H1 (cell line): ENCODE measurements at regions not wholly inside any gene's neighbourhood (a gene's known extent, or its start where the extent isn't known, plus 50 kb on each side); places are given as distances from the start of the nearest gene placed in this dataset.

Source experiments
- CTCF ChIA-PET: fragments of 300-600 bp; sonication (Branson Sonifier 250); formaldehyde crosslinking; loops from one replicate; lab custom pipeline; 2021; ENCODE audit not compliant: partially characterized antibody; lab: Charles Lee
- POLR2A ChIA-PET: fragments of 300-600 bp; sonication (Branson Sonifier 250); formaldehyde crosslinking; loops from one replicate; lab custom pipeline; 2021; ENCODE audit warnings: inconsistent platforms; ENCODE audit not compliant: partially characterized antibody; lab: Charles Lee
- DNase-seq, 2 experiments: peaks; one replicate each; pipeline versions ENCODE4 v3.0.0 to v3.0.0-alpha.2; 2010 to 2022; ENCODE audit warnings: low spot score in 2 of 2, low read depth in 1 of 2, mixed read lengths in 1 of 2
- FAIRE-seq: peaks from 2 replicates; lab custom pipeline; 2011; peaks lifted over from hg19 to GRCh38; lab: Jason Lieb, UNC
- H2AFZ ChIP-seq: 2 replicates; pipeline ENCODE4 v1.8.1; 2012; ENCODE audit warnings: low read length, inconsistent platforms
- H2AK5ac ChIP-seq: 2 replicates; pipeline ENCODE4 v1.6.1; 2013; ENCODE audit warnings: low read depth, low read length
- H2BK120ac ChIP-seq: replicated peaks from 2 replicates; pipeline ENCODE3; 2013; ENCODE audit warnings: low read depth, low read length, inconsistent platforms
- H2BK12ac ChIP-seq: 2 replicates; pipeline ENCODE4 v1.6.1; 2013; ENCODE audit warnings: low read depth, low read length
- H2BK15ac ChIP-seq: 2 replicates; pipeline ENCODE4 v1.6.1; 2013; ENCODE audit warnings: low read length
- H2BK20ac ChIP-seq: 2 replicates; pipeline ENCODE4 v1.6.1; 2013; ENCODE audit warnings: low read length
- H2BK5ac ChIP-seq: 2 replicates; pipeline ENCODE4 v1.6.1; 2013; ENCODE audit warnings: low read depth, low read length
- H3K14ac ChIP-seq: 2 replicates; pipeline ENCODE4 v1.6.1; 2013; ENCODE audit warnings: inconsistent platforms; ENCODE audit not compliant: insufficient read length
- H3K18ac ChIP-seq: 2 replicates; pipeline ENCODE4 v1.6.1; 2013; ENCODE audit warnings: low read length; ENCODE audit errors: extremely low read depth
- H3K23ac ChIP-seq: 2 replicates; pipeline ENCODE4 v1.6.1; 2013; ENCODE audit warnings: inconsistent platforms; ENCODE audit not compliant: insufficient read length
- H3K23me2 ChIP-seq: 2 replicates; pipeline ENCODE4 v1.6.1; 2013; ENCODE audit warnings: low read depth, low read length
- H3K27ac ChIP-seq: 2 replicates; pipeline ENCODE4 v1.6.1; 2011; ENCODE audit warnings: low read depth, low read length, inconsistent platforms
- H3K27me3 ChIP-seq, 4 experiments: replicated peaks in 1 of 4; 1 replicate in 1 of 4; 2 replicates in 3 of 4; pipeline versions ENCODE4 v1.6.1 to v1.8.1; 2011 to 2013; ENCODE audit warnings: low read length in 3 of 4, mild to moderate bottlenecking in 3 of 4, inconsistent platforms in 2 of 4, mixed read lengths in 2 of 4, moderate library complexity in 1 of 4; ENCODE audit not compliant: control insufficient read depth in 3 of 4, insufficient read depth in 3 of 4; ENCODE audit errors: extremely low read depth in 1 of 4
- H3K36me3 ChIP-seq, 4 experiments: 2 replicates each; pipeline versions ENCODE4 v1.6.1 to v1.8.1; 2011 to 2013; ENCODE audit warnings: mild to moderate bottlenecking in 4 of 4, low read length in 3 of 4, moderate library complexity in 2 of 4, control low read depth in 1 of 4, inconsistent platforms in 1 of 4; ENCODE audit not compliant: insufficient read depth in 4 of 4, control insufficient read depth in 2 of 4
- H3K4ac ChIP-seq: replicated peaks from 2 replicates; pipeline ENCODE3; 2013; ENCODE audit warnings: low read length, low read depth, mixed read lengths, inconsistent platforms; ENCODE audit not compliant: insufficient read length
- H3K4me1 ChIP-seq, 4 experiments: replicated peaks in 1 of 4; 1 replicate in 1 of 4; 2 replicates in 3 of 4; pipeline versions ENCODE4 v1.6.1 to v1.8.1; 2011 to 2013; ENCODE audit warnings: low read length in 3 of 4, inconsistent platforms in 2 of 4, mixed read lengths in 1 of 4; ENCODE audit not compliant: insufficient read depth in 4 of 4, control insufficient read depth in 3 of 4
- H3K4me2 ChIP-seq, 2 experiments: 2 replicates each; pipeline versions ENCODE4 v1.6.1 to v1.8.1; 2011 to 2013; ENCODE audit warnings: low read depth in 2 of 2, low read length in 2 of 2, control low read depth in 1 of 2, inconsistent platforms in 1 of 2, mild to moderate bottlenecking in 1 of 2; ENCODE audit not compliant: insufficient read depth in 1 of 2
- H3K4me3 ChIP-seq, 4 experiments: fragments of 200-600, 300-600 bp in 1 of 4; sonication (generic), shearing (Covaris generic), sonication (Bioruptor Twin) in 1 of 4; 2 replicates each; pipeline versions ENCODE4 v1.5.1 to v1.8.1; 2011 to 2016; ENCODE audit warnings: low read length in 4 of 4, low read depth in 3 of 4, control low read depth in 2 of 4, inconsistent platforms in 2 of 4, mild to moderate bottlenecking in 2 of 4, mixed read lengths in 1 of 4, moderate library complexity in 1 of 4; ENCODE audit not compliant: insufficient read depth in 2 of 4; ENCODE audit errors: extremely low read depth in 1 of 4
- H3K56ac ChIP-seq: replicated peaks from 2 replicates; pipeline ENCODE3; 2013; ENCODE audit warnings: low read depth, mild to moderate bottlenecking, mixed read lengths, low read length, inconsistent platforms; ENCODE audit not compliant: insufficient read length
- H3K79me1 ChIP-seq: 2 replicates; pipeline ENCODE4 v1.6.1; 2013; ENCODE audit warnings: low read depth, low read length, control low read depth
- H3K79me2 ChIP-seq, 2 experiments: 2 replicates each; pipeline versions ENCODE4 v1.6.1 to v1.8.1; 2012 to 2013; ENCODE audit warnings: low read length in 2 of 2, mild to moderate bottlenecking in 2 of 2, inconsistent platforms in 1 of 2; ENCODE audit not compliant: insufficient read depth in 2 of 2, control insufficient read depth in 1 of 2
- H3K9ac ChIP-seq, 4 experiments: replicated peaks in 1 of 4; 1 replicate in 1 of 4; 2 replicates in 3 of 4; pipeline versions ENCODE4 v1.6.1 to v1.8.1; 2011 to 2013; ENCODE audit warnings: low read depth in 3 of 4, low read length in 3 of 4, control low read depth in 2 of 4, mild to moderate bottlenecking in 2 of 4, moderate library complexity in 2 of 4, inconsistent platforms in 1 of 4; ENCODE audit errors: extremely low read depth in 1 of 4
- H3K9me3 ChIP-seq, 2 experiments: 2 replicates each; pipeline versions ENCODE4 v1.6.1 to v1.8.1; 2012 to 2013; ENCODE audit warnings: mild to moderate bottlenecking in 2 of 2, moderate library complexity in 2 of 2, control low read depth in 1 of 2, inconsistent platforms in 1 of 2, low read depth in 1 of 2, low read length in 1 of 2, mixed read lengths in 1 of 2; ENCODE audit not compliant: insufficient read depth in 2 of 2
- H4K20me1 ChIP-seq, 2 experiments: replicated peaks in 1 of 2; 2 replicates each; pipeline versions ENCODE3 to v1.8.1; 2011 to 2013; ENCODE audit warnings: inconsistent platforms in 2 of 2, low read length in 2 of 2, mild to moderate bottlenecking in 1 of 2; ENCODE audit not compliant: insufficient read depth in 2 of 2, control insufficient read depth in 1 of 2
- H4K5ac ChIP-seq: 2 replicates; pipeline ENCODE4 v1.6.1; 2013; ENCODE audit warnings: low read length, low read depth, mixed read lengths, inconsistent platforms; ENCODE audit not compliant: insufficient read length
- H4K8ac ChIP-seq: 2 replicates; pipeline ENCODE4 v1.8.0; 2013; ENCODE audit warnings: mild to moderate bottlenecking, moderate library complexity, low read length, inconsistent platforms; ENCODE audit not compliant: insufficient read depth; ENCODE audit errors: extremely low read depth
- H4K91ac ChIP-seq: replicated peaks from 2 replicates; pipeline ENCODE3; 2013; ENCODE audit warnings: low read length, mixed read lengths, inconsistent platforms; ENCODE audit not compliant: insufficient read length
- BRCA1 ChIP-seq: IDR thresholded peaks from 2 replicates; pipeline ENCODE4 v1.6.1; 2012; ENCODE audit warnings: low read depth, low read length, improper control_type of control experiment
- CBX8 ChIP-seq: fragments of 300-800, 300-1000 bp; sonication (generic); IDR thresholded peaks from 2 replicates; pipeline ENCODE4 v1.7.1; 2016; ENCODE audit warnings: low read depth, low read length, borderline replicate concordance
- CHD2 ChIP-seq: IDR thresholded peaks from 2 replicates; pipeline ENCODE4 v1.6.1; 2012; ENCODE audit warnings: low read length, improper control_type of control experiment
- GABPA ChIP-seq: IDR thresholded peaks from 2 replicates; pipeline ENCODE4 v1.6.1; 2011; ENCODE audit warnings: mild to moderate bottlenecking, low read length, moderate library complexity, borderline replicate concordance; ENCODE audit not compliant: insufficient read depth
- HDAC2 ChIP-seq, 2 experiments: fragments of 300-600 bp in 1 of 2; sonication (generic) in 1 of 2; IDR thresholded peaks; 2 replicates each; pipeline ENCODE4 v1.6.1; 2011 to 2012; ENCODE audit warnings: low read depth in 2 of 2, low read length in 2 of 2, mild to moderate bottlenecking in 2 of 2, moderate library complexity in 2 of 2, borderline replicate concordance in 1 of 2, inconsistent platforms in 1 of 2
- KDM4A ChIP-seq: IDR thresholded peaks from one replicate; pipeline ENCODE4 v1.7.1; 2012; ENCODE audit warnings: low read depth, mild to moderate bottlenecking, moderate library complexity, low read length, inconsistent platforms; ENCODE audit not compliant: severe bottlenecking
- PHF8 ChIP-seq: fragments of 200-600 bp; sonication (generic); conservative IDR thresholded peaks from 2 replicates; pipeline ENCODE4 v1.7.1; 2012; ENCODE audit warnings: low read depth, mild to moderate bottlenecking, inconsistent platforms, low read length, moderate library complexity
- RFX5 ChIP-seq: IDR thresholded peaks from 2 replicates; pipeline ENCODE4 v1.6.1; 2011; ENCODE audit warnings: low read depth, low read length, improper control_type of control experiment, borderline replicate concordance
- TAF7 ChIP-seq: optimal IDR thresholded peaks from 2 replicates; pipeline ENCODE3; 2011; ENCODE audit warnings: low read depth, mild to moderate bottlenecking, inconsistent platforms, low read length, moderate library complexity, borderline replicate concordance
- TCF12 ChIP-seq: IDR thresholded peaks from 2 replicates; pipeline ENCODE4 v1.6.1; 2011; ENCODE audit warnings: low read depth, mild to moderate bottlenecking, low read length
- USF2 ChIP-seq: IDR thresholded peaks from 2 replicates; pipeline ENCODE4 v1.6.1; 2011; ENCODE audit warnings: low read length, improper control_type of control experiment
- YY1 ChIP-seq: IDR thresholded peaks from 2 replicates; pipeline ENCODE4 v1.6.1; 2011; ENCODE audit warnings: low read depth, mild to moderate bottlenecking, low read length
- TF ChIP-seq, protein P1 (sequence below): IDR thresholded peaks from 2 replicates; pipeline ENCODE4 v1.6.1; 2011; ENCODE audit warnings: low read depth, mild to moderate bottlenecking, low read length; ENCODE audit not compliant: insufficient read depth

GRCh38 chr2:16832910-16833309 lies 167.3 kb upstream of the CYRIA start:
- Histone ChIP-seq H4K20me1 (no peaks in the 10 kb centered on the region), H3K79me2 (no peaks in the 10 kb centered on the region), H3K36me3 (no peaks in the 10 kb centered on the region), H3K14ac (no peak overlapping the region), H4K5ac (no peak overlapping the region), H3K56ac (no peak overlapping the region), H3K9ac (no peak overlapping the region), H2BK15ac (no peak overlapping the region), H4K8ac (no peak overlapping the region), H3K4me2 (no peak overlapping the region), H3K4ac (no peak overlapping the region), H2BK20ac (no peak overlapping the region), H3K27me3 (no peaks in the 10 kb centered on the region), H2BK120ac (no peak overlapping the region), H3K9me3 (no peaks in the 10 kb centered on the region), H3K27ac (no peak overlapping the region), H2BK12ac (no peak overlapping the region), H2AFZ (peak overlapping the region; percentile 53; the same call in 1 of the 2 replicates), H3K23ac (no peak overlapping the region), H3K4me3 (no peak overlapping the region), H3K4me1 (no peaks in the 10 kb centered on the region), H2AK5ac (no peak overlapping the region), H3K79me1 (no peaks in the 10 kb centered on the region), H2BK5ac (no peak overlapping the region), H4K91ac (no peak overlapping the region), H3K23me2 (no peaks in the 10 kb centered on the region), H3K18ac (no peak overlapping the region)
- DNase-seq (no peak), FAIRE-seq (no peak)
- ChIA-PET POLR2A (no interaction called here), CTCF (no interaction called here)
- TF ChIP-seq CBX8: no peak
- TF ChIP-seq HDAC2 (IDR thresholded peaks at IDR 0.05; ENCODE audit: borderline replicate concordance in 1 of 2, low read depth in 2 of 2, low read length in 2 of 2): no peak
- no peak for TF ChIP-seq BRCA1
- no peak for TF ChIP-seq RFX5
- TF ChIP-seq CHD2: no peak
- TF ChIP-seq TCF12: no peak
- TF ChIP-seq USF2: no peak
- no peak for TF ChIP-seq TAF7
- TF ChIP-seq KDM4A: no peak
- no peak for TF ChIP-seq YY1
- TF ChIP-seq, protein P1, sequence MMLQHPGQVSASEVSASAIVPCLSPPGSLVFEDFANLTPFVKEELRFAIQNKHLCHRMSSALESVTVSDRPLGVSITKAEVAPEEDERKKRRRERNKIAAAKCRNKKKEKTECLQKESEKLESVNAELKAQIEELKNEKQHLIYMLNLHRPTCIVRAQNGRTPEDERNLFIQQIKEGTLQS: no peak
- TF ChIP-seq GABPA: no peak
- no peak for TF ChIP-seq PHF8
